Stimulated activated naive CD8-positive, alpha-beta T cell treated with anti-CD3 and anti-CD28 coated beads, Interleukin-15, Interleukin-2, amounts not matched to agents 100 ng/mL and 50 ng/mL, for 24 hours (primary cell): ENCODE measurements at regions not wholly inside any gene's neighbourhood (a gene's known extent, or its start where the extent isn't known, plus 50 kb on each side); places are given as distances from the start of the nearest gene placed in this dataset.
"Not testable (repeated sequence)": the region's sequence is repeated elsewhere in the genome, so short reads cannot be mapped to it uniquely, and the experiment has no call there.

ENCODE experiments used
- H3K27ac Mint-ChIP-seq: one replicate; pipeline ENCODE4 v1.8.0; 2021; ENCODE audit warnings: mild to moderate bottlenecking, mixed read lengths
- H3K27me3 Mint-ChIP-seq: one replicate; pipeline ENCODE4 v1.8.0; 2021; ENCODE audit warnings: mixed read lengths
- H3K36me3 Mint-ChIP-seq: one replicate; pipeline ENCODE4 v1.8.0; 2021; ENCODE audit warnings: low read depth, mixed read lengths
- H3K4me1 Mint-ChIP-seq: one replicate; pipeline ENCODE4 v1.8.0; 2021; ENCODE audit warnings: low read depth, mixed read lengths
- H3K4me3 Mint-ChIP-seq: one replicate; pipeline ENCODE4 v1.8.0; 2021; ENCODE audit warnings: mild to moderate bottlenecking, mixed read lengths
- H3K9me3 Mint-ChIP-seq: one replicate; pipeline ENCODE4 v1.8.0; 2021; ENCODE audit warnings: mixed read lengths

- Mint-ChIP-seq H3K9me3 (peaks cover 12% of the 10 kb centered on the region), H3K4me1 (peaks cover 17% of the 10 kb centered on the region), H3K27ac (no peak overlapping the region), H3K27me3 (no peaks in the 10 kb centered on the region), H3K4me3 (no peak overlapping the region), H3K36me3 (no peaks in the 10 kb centered on the region)
These were observed 105.6 kb upstream of the RFX8 start for GRCh38 chr2:101580528-101580927.

- no peak overlapping the region for H3K27ac Mint-ChIP-seq
- H3K9me3 Mint-ChIP-seq: peaks cover 4% of the 10 kb centered on the region
- H3K4me1 Mint-ChIP-seq: peaks cover 17% of the 10 kb centered on the region
- no peak overlapping the region for H3K4me3 Mint-ChIP-seq
- no peaks in the 10 kb centered on the region for H3K36me3 Mint-ChIP-seq
- no peaks in the 10 kb centered on the region for H3K27me3 Mint-ChIP-seq
These were observed 103.8 kb upstream of the RFX8 start for GRCh38 chr2:101578671-101579070.

- H3K27me3 Mint-ChIP-seq, H3K27ac Mint-ChIP-seq, H3K9me3 Mint-ChIP-seq, H3K36me3 Mint-ChIP-seq, H3K4me3 Mint-ChIP-seq: not testable (repeated sequence)
- H3K4me1 Mint-ChIP-seq: peaks cover 17% of the 10 kb centered on the region
These were observed 103.2 kb upstream of the RFX8 start for GRCh38 chr2:101578135-101578534.

- Mint-ChIP-seq H3K27me3 (no peaks in the 10 kb centered on the region), H3K36me3 (no peaks in the 10 kb centered on the region), H3K27ac (no peak overlapping the region), H3K9me3 (peaks cover 7% of the 10 kb centered on the region), H3K4me3 (no peak overlapping the region), H3K4me1 (peaks cover 18% of the 10 kb centered on the region)
These were observed 102.3 kb upstream of the RFX8 start for GRCh38 chr2:101577173-101577572.

- H3K27me3 Mint-ChIP-seq: no peaks in the 10 kb centered on the region
- peaks cover 6% of the 10 kb centered on the region for H3K9me3 Mint-ChIP-seq
- no peaks in the 10 kb centered on the region for H3K36me3 Mint-ChIP-seq
- H3K4me3 Mint-ChIP-seq: no peak overlapping the region
- H3K27ac Mint-ChIP-seq: no peak overlapping the region
- H3K4me1 Mint-ChIP-seq: peaks cover 33% of the 10 kb centered on the region
These were observed 99.7 kb upstream of the RFX8 start for GRCh38 chr2:101574622-101575021.

- H3K9me3 Mint-ChIP-seq: peaks cover 6% of the 10 kb centered on the region
- H3K36me3 Mint-ChIP-seq: no peaks in the 10 kb centered on the region
- H3K4me3 Mint-ChIP-seq: no peak overlapping the region
- H3K27me3 Mint-ChIP-seq: no peaks in the 10 kb centered on the region
- H3K4me1 Mint-ChIP-seq: peaks cover 24% of the 10 kb centered on the region
- no peak overlapping the region for H3K27ac Mint-ChIP-seq
These were observed 97.0 kb upstream of the RFX8 start for GRCh38 chr2:101571951-101572350.

- no peaks in the 10 kb centered on the region for H3K36me3 Mint-ChIP-seq
- H3K4me3 Mint-ChIP-seq: no peak overlapping the region
- peaks cover 16% of the 10 kb centered on the region for H3K4me1 Mint-ChIP-seq
- peaks cover 6% of the 10 kb centered on the region for H3K9me3 Mint-ChIP-seq
- H3K27me3 Mint-ChIP-seq: no peaks in the 10 kb centered on the region
- H3K27ac Mint-ChIP-seq: no peak overlapping the region
These were observed 95.1 kb upstream of the RFX8 start for GRCh38 chr2:101569886-101570520.

GRCh38 chr2:101568969-101569368 lies 94.1 kb upstream of the RFX8 start:
- Mint-ChIP-seq H3K36me3 (no peaks in the 10 kb centered on the region), H3K4me3 (no peak overlapping the region), H3K27ac (no peak overlapping the region), H3K4me1 (peaks cover 16% of the 10 kb centered on the region), H3K9me3 (peaks cover 6% of the 10 kb centered on the region), H3K27me3 (no peaks in the 10 kb centered on the region)

GRCh38 chr2:101566632-101567228 lies 91.8 kb upstream of the RFX8 start:
- no peaks in the 10 kb centered on the region for H3K36me3 Mint-ChIP-seq
- H3K4me1 Mint-ChIP-seq: peaks cover 24% of the 10 kb centered on the region
- H3K4me3 Mint-ChIP-seq: no peak overlapping the region
- H3K27me3 Mint-ChIP-seq: no peaks in the 10 kb centered on the region
- H3K9me3 Mint-ChIP-seq: no peaks in the 10 kb centered on the region
- H3K27ac Mint-ChIP-seq: no peak overlapping the region

- Mint-ChIP-seq H3K27me3 (no peaks in the 10 kb centered on the region), H3K4me1 (peaks cover 26% of the 10 kb centered on the region), H3K4me3 (no peak overlapping the region), H3K9me3 (peaks cover 3% of the 10 kb centered on the region), H3K27ac (no peak overlapping the region), H3K36me3 (peaks cover 3% of the 10 kb centered on the region)
These were observed 88.9 kb upstream of the RFX8 start for GRCh38 chr2:101563849-101564248.

GRCh38 chr2:101560780-101561315 lies 85.9 kb upstream of the RFX8 start:
- Mint-ChIP-seq H3K4me3 (no peak overlapping the region), H3K36me3 (peaks cover 3% of the 10 kb centered on the region), H3K9me3 (peaks cover 6% of the 10 kb centered on the region), H3K27ac (no peak overlapping the region), H3K4me1 (peaks cover 26% of the 10 kb centered on the region), H3K27me3 (no peaks in the 10 kb centered on the region)

GRCh38 chr2:101559551-101559950 lies 84.6 kb upstream of the RFX8 start:
- Mint-ChIP-seq H3K4me1 (peaks cover 26% of the 10 kb centered on the region), H3K9me3 (peaks cover 6% of the 10 kb centered on the region), H3K27ac (no peak overlapping the region), H3K36me3 (peaks cover 3% of the 10 kb centered on the region), H3K27me3 (no peaks in the 10 kb centered on the region), H3K4me3 (no peak overlapping the region)

- Mint-ChIP-seq H3K4me3 (no peak overlapping the region), H3K27ac (no peak overlapping the region), H3K4me1 (peaks cover 26% of the 10 kb centered on the region)
These were observed 84.0 kb upstream of the RFX8 start for GRCh38 chr2:101558740-101559525.

GRCh38 chr2:101556033-101556459 lies 81.1 kb upstream of the RFX8 start:
- Mint-ChIP-seq H3K36me3 (peaks cover 3% of the 10 kb centered on the region), H3K4me3 (no peak overlapping the region), H3K9me3 (peaks cover 6% of the 10 kb centered on the region), H3K4me1 (peaks cover 20% of the 10 kb centered on the region), H3K27me3 (no peaks in the 10 kb centered on the region), H3K27ac (no peak overlapping the region)

More at GRCh38 chr2:101558740-101559525, 84.0 kb upstream of the RFX8 start:
- peaks cover 6% of the 10 kb centered on the region for H3K9me3 Mint-ChIP-seq
- peaks cover 3% of the 10 kb centered on the region for H3K36me3 Mint-ChIP-seq
- no peaks in the 10 kb centered on the region for H3K27me3 Mint-ChIP-seq

- peaks cover 16% of the 10 kb centered on the region for H3K4me1 Mint-ChIP-seq
- H3K27me3 Mint-ChIP-seq: no peaks in the 10 kb centered on the region
- no peak overlapping the region for H3K27ac Mint-ChIP-seq
- no peaks in the 10 kb centered on the region for H3K9me3 Mint-ChIP-seq
- no peak overlapping the region for H3K4me3 Mint-ChIP-seq
- no peaks in the 10 kb centered on the region for H3K36me3 Mint-ChIP-seq
These were observed 76.5 kb upstream of the RFX8 start for GRCh38 chr2:101551336-101551888.
